GM12864 (cell line): ENCODE measurements at regions not wholly inside any gene's neighbourhood (a gene's known extent, or its start where the extent isn't known, plus 50 kb on each side); places are given as distances from the start of the nearest gene placed in this dataset.

ENCODE experiments used
- DNase-seq: peaks from one replicate; pipeline ENCODE4 v3.0.0-alpha.2; 2011; ENCODE audit warnings: low read depth
- H3K4me3 ChIP-seq: 2 replicates; pipeline ENCODE4 v1.5.1; 2011; ENCODE audit warnings: mild to moderate bottlenecking, low read depth, low read length, control low read depth
- TF ChIP-seq, protein P1 (sequence below): IDR thresholded peaks from 2 replicates; pipeline ENCODE4 v1.5.1; 2011; ENCODE audit warnings: low read depth, mild to moderate bottlenecking, moderate library complexity, low read length, control low read depth, inconsistent platforms; ENCODE audit errors: missing control alignments

GRCh38 chr3:59444676-59445075 lies 394.9 kb upstream of the CFAP20DC start:
- TF ChIP-seq, protein P1, sequence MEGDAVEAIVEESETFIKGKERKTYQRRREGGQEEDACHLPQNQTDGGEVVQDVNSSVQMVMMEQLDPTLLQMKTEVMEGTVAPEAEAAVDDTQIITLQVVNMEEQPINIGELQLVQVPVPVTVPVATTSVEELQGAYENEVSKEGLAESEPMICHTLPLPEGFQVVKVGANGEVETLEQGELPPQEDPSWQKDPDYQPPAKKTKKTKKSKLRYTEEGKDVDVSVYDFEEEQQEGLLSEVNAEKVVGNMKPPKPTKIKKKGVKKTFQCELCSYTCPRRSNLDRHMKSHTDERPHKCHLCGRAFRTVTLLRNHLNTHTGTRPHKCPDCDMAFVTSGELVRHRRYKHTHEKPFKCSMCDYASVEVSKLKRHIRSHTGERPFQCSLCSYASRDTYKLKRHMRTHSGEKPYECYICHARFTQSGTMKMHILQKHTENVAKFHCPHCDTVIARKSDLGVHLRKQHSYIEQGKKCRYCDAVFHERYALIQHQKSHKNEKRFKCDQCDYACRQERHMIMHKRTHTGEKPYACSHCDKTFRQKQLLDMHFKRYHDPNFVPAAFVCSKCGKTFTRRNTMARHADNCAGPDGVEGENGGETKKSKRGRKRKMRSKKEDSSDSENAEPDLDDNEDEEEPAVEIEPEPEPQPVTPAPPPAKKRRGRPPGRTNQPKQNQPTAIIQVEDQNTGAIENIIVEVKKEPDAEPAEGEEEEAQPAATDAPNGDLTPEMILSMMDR: no peak
- no peak overlapping the region for H3K4me3 ChIP-seq
- no peak for DNase-seq

DNA sequence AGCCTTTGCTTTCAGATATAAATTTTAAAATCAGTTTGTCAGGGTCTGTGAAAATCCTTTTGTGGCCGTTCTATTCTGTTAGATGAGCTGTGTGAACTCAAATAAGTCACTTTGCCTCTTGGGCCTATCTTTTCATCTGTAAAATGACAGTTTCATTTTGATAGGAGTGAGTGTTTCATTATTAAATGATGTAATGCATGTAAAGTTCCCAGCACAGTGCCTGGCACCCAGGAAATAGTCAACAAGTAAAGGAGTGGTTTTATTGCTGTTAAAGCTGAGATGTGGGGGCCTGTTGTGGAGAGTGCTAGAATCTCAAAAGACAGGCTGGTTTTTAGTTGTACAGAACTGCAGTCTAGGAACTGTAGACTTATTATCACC lies 394.5 kb upstream of the CFAP20DC start:
- TF ChIP-seq, protein P1: no peak
- no peak overlapping the region for H3K4me3 ChIP-seq
- DNase-seq: peak; percentile 22

DNA sequence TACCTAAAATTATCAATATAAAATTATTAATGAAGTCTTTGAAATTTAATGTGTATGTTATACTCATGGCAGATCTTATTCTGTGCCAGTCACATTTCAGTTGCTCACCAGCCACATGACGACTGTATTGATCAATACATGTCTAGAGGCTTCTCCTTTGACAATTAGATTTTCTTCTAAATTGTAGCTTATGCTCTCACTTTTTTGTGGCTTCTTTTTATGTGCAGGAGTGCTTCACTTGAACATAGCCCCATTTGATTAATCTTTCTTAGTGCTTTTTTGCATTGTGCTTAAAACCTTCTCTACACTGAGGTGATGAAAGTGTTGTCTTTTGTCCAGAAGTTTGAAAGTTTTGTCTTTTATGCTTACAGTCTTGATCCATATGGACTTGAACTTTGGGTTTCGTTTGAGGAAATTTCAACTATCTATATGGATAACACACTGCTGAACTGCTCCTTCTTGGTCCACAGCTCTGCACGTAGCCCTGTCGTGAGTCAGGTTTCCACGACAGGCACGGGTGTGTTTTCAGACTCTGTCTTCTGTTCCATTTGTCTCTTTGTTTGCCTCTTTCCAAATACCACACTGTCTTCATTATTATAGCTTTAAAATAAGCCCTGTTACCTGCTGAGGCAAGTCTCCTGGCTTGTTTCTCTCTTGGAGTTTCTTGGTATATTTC lies 393.9 kb upstream of the CFAP20DC start:
- H3K4me3 ChIP-seq: no peak overlapping the region
- no peak for DNase-seq
- TF ChIP-seq, protein P1: no peak

DNA sequence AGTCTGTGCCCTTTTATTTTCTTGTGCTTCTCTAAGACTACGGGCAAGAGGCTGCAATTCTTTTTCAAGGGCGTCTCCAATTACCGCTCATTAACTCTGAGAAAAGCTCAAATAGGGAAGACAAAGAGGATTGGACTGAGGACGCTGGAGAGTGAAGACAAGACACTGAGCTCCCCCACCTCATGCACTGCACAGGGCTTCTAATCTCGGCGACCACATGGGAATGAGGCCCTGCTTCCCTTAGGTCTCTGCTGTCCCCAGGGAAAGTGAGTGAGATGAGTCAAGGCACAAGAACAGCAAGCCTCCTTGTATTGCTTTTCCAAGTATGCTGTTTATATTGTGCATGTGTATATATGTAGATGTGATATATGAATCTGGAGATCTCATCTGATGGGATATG lies 392.2 kb upstream of the CFAP20DC start:
- H3K4me3 ChIP-seq: no peak overlapping the region
- TF ChIP-seq, protein P1: no peak
- no peak for DNase-seq

- TF ChIP-seq, protein P1: no peak
- no peak overlapping the region for H3K4me3 ChIP-seq
- no peak for DNase-seq
Measured at GRCh38 chr3:59440285-59441028, 390.6 kb upstream of the CFAP20DC start.

DNA sequence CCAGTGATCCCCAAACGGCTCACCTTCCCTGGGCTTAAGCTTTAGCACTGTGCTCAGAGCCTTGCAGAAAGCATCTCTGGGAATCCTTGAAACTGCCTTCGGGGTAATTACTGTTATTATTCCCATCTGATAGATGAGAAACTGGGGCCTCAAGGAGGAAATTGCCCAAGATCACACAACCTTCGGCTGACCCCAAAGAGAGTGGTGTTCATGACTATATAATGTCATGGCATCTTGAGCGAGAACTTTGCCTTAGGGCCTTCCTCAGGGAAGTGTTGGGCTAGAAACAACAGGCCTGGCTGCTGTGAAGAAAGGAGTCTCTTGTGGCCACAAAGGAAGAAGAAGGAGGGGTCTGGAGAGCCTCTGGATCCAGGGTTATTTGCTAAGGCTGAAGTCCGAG lies 388.7 kb upstream of the CFAP20DC start:
- TF ChIP-seq, protein P1: no peak
- no peak for DNase-seq
- H3K4me3 ChIP-seq: no peak overlapping the region
